Panc1 (cell line): ENCODE measurements at regions not wholly inside any gene's neighbourhood (a gene's known extent, or its start where the extent isn't known, plus 50 kb on each side); places are given as distances from the start of the nearest gene placed in this dataset.

Source experiments
- CTCF ChIP-seq: fragments of 450-650 bp; IDR thresholded peaks from 2 replicates; pipeline ENCODE4 v1.5.1; 2017; ENCODE audit warnings: mild to moderate bottlenecking
- POLR2AphosphoS5 ChIP-seq: IDR thresholded peaks from 2 replicates; pipeline ENCODE4 v1.6.1; 2012; ENCODE audit warnings: mild to moderate bottlenecking, low read depth, low read length, moderate library complexity
- REST ChIP-seq, 2 experiments: IDR thresholded peaks; 2 replicates each; pipeline ENCODE4 v1.6.1; 2011 to 2012; ENCODE audit warnings: low read depth in 2 of 2, control low read depth in 1 of 2, low read length in 1 of 2, mild to moderate bottlenecking in 1 of 2, moderate library complexity in 1 of 2; ENCODE audit not compliant: insufficient read depth in 1 of 2
- SIN3A ChIP-seq: IDR thresholded peaks from 2 replicates; pipeline ENCODE4 v1.6.1; 2012; ENCODE audit warnings: low read depth, mild to moderate bottlenecking, low read length, moderate library complexity, borderline replicate concordance; ENCODE audit not compliant: insufficient read depth

DNA sequence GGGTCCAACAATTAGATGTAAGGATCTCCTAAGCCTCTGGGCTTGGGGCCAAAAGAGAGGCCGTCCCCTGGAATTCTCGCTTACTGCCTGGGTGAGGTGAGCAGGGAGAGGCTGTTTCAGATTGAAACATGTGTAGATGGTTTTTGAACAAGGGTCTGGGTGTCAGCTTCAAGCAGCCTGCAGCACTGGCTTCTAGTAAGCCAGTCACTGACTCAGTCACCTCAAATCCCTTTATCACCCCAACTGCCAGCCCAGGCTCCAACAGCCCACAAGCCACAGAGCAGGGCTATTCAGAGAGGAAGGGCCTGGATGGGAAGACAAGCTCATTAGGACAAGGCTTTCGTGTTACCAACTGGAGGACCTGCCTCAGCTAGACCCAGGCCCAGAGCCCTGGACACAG, 180.2 kb downstream of the CCT6B start:
- TF ChIP-seq CTCF, result no peak
- TF ChIP-seq POLR2AphosphoS5, result no peak
- TF ChIP-seq SIN3A, result no peak
- TF ChIP-seq REST (IDR thresholded peaks at IDR 0.05; ENCODE audit: insufficient read depth in 1 of 2, low read depth in 2 of 2, low read length in 1 of 2), result no peak
